ENCODE measurements at regions not wholly inside any gene's neighbourhood (a gene's known extent, or its start where the extent isn't known, plus 50 kb on each side); places are given as distances from the start of the nearest gene placed in this dataset.

- no peaks in the 10 kb centered on the region for H3K4me1 Mint-ChIP-seq
- ATAC-seq (peak; percentile 12), DNase-seq (ENCODE audit: low spot score in 2 of 2) (peak in 1 of 2 donors; percentile 10)
- no peaks in the 10 kb centered on the region for H3K9me3 Mint-ChIP-seq
- no peak overlapping the region for H3K4me3 Mint-ChIP-seq
- no peaks in the 10 kb centered on the region for H3K36me3 Mint-ChIP-seq
- H3K27ac Mint-ChIP-seq: no peak overlapping the region
These were observed 500.2 kb upstream of the HS6ST1 start for GRCh38 chr2:128818704-128819491.

GRCh38 chr2:128820452-128820851, 501.8 kb upstream of the HS6ST1 start:
- H3K27ac Mint-ChIP-seq: no peak overlapping the region
- H3K4me1 Mint-ChIP-seq: no peaks in the 10 kb centered on the region

GRCh38 chr2:128821010-128821409, 502.3 kb upstream of the HS6ST1 start:
- no peak overlapping the region for H3K4me3 Mint-ChIP-seq
- DNase-seq (ENCODE audit: low spot score in 2 of 2) (no peak), ATAC-seq (no peak)
- H3K9me3 Mint-ChIP-seq: no peaks in the 10 kb centered on the region
- H3K36me3 Mint-ChIP-seq: no peaks in the 10 kb centered on the region
- H3K27ac Mint-ChIP-seq: no peak overlapping the region
- no peaks in the 10 kb centered on the region for H3K4me1 Mint-ChIP-seq

More at GRCh38 chr2:128820452-128820851, 501.8 kb upstream of the HS6ST1 start:
- DNase-seq (ENCODE audit: low spot score in 2 of 2) (no peak), ATAC-seq (no peak)
- H3K9me3 Mint-ChIP-seq: no peaks in the 10 kb centered on the region
- H3K4me3 Mint-ChIP-seq: no peak overlapping the region
- no peaks in the 10 kb centered on the region for H3K36me3 Mint-ChIP-seq

- Mint-ChIP-seq H3K27ac (no peak overlapping the region), H3K9me3 (no peaks in the 10 kb centered on the region), H3K4me3 (no peak overlapping the region), H3K4me1 (no peaks in the 10 kb centered on the region), H3K36me3 (no peaks in the 10 kb centered on the region)
- DNase-seq (ENCODE audit: low spot score in 2 of 2): no peak
- ATAC-seq: no peak
These were observed 514.4 kb upstream of the HS6ST1 start for GRCh38 chr2:128832946-128833663.

GRCh38 chr2:128833664-128834027, 515.0 kb upstream of the HS6ST1 start:
- Mint-ChIP-seq H3K4me1 (no peaks in the 10 kb centered on the region), H3K9me3 (no peaks in the 10 kb centered on the region), H3K4me3 (no peak overlapping the region), H3K27ac (no peak overlapping the region), H3K36me3 (no peaks in the 10 kb centered on the region)
- ATAC-seq (no peak), DNase-seq (ENCODE audit: low spot score in 2 of 2) (no peak)

- Mint-ChIP-seq H3K27ac (no peak overlapping the region), H3K4me3 (no peak overlapping the region)
- peak; percentile 17 for ATAC-seq
These were observed 515.7 kb upstream of the HS6ST1 start for GRCh38 chr2:128834207-128834879.

GRCh38 chr2:128834880-128835252, 516.2 kb upstream of the HS6ST1 start:
- H3K9me3 Mint-ChIP-seq: no peaks in the 10 kb centered on the region
- H3K4me1 Mint-ChIP-seq: no peaks in the 10 kb centered on the region
- no peak for DNase-seq (ENCODE audit: low spot score in 2 of 2)
- H3K36me3 Mint-ChIP-seq: no peaks in the 10 kb centered on the region
- ATAC-seq: peak; percentile 9
- no peak overlapping the region for H3K4me3 Mint-ChIP-seq
- no peak overlapping the region for H3K27ac Mint-ChIP-seq

More at GRCh38 chr2:128834207-128834879, 515.7 kb upstream of the HS6ST1 start:
- H3K36me3 Mint-ChIP-seq: no peaks in the 10 kb centered on the region
- H3K4me1 Mint-ChIP-seq: no peaks in the 10 kb centered on the region
- no peak for DNase-seq (ENCODE audit: low spot score in 2 of 2)
- no peaks in the 10 kb centered on the region for H3K9me3 Mint-ChIP-seq

GRCh38 chr2:128835342-128835855, 516.7 kb upstream of the HS6ST1 start:
- ATAC-seq (peak; percentile 12), DNase-seq (ENCODE audit: low spot score in 2 of 2) (no peak)
- H3K4me1 Mint-ChIP-seq: no peaks in the 10 kb centered on the region
- H3K4me3 Mint-ChIP-seq: no peak overlapping the region
- H3K27ac Mint-ChIP-seq: no peak overlapping the region
- no peaks in the 10 kb centered on the region for H3K9me3 Mint-ChIP-seq
- no peaks in the 10 kb centered on the region for H3K36me3 Mint-ChIP-seq

- no peaks in the 10 kb centered on the region for H3K36me3 Mint-ChIP-seq
- no peaks in the 10 kb centered on the region for H3K4me1 Mint-ChIP-seq
- DNase-seq (ENCODE audit: low spot score in 2 of 2) (no peak), ATAC-seq (peak; percentile 6)
- no peaks in the 10 kb centered on the region for H3K9me3 Mint-ChIP-seq
- H3K4me3 Mint-ChIP-seq: no peak overlapping the region
- H3K27ac Mint-ChIP-seq: no peak overlapping the region
These were observed 517.3 kb upstream of the HS6ST1 start for GRCh38 chr2:128835974-128836373.

GRCh38 chr2:128836559-128837100, 518.0 kb upstream of the HS6ST1 start:
- Mint-ChIP-seq H3K9me3 (no peaks in the 10 kb centered on the region), H3K4me3 (no peak overlapping the region), H3K27ac (no peak overlapping the region), H3K36me3 (no peaks in the 10 kb centered on the region), H3K4me1 (no peaks in the 10 kb centered on the region)
- DNase-seq (ENCODE audit: low spot score in 2 of 2): no peak
- no peak for ATAC-seq

- DNase-seq (ENCODE audit: low spot score in 2 of 2): no peak
- H3K27ac Mint-ChIP-seq: no peak overlapping the region
- H3K4me1 Mint-ChIP-seq: no peaks in the 10 kb centered on the region
- H3K36me3 Mint-ChIP-seq: no peaks in the 10 kb centered on the region
- no peak for ATAC-seq
- no peak overlapping the region for H3K4me3 Mint-ChIP-seq
- no peaks in the 10 kb centered on the region for H3K9me3 Mint-ChIP-seq
These were observed 519.6 kb upstream of the HS6ST1 start for GRCh38 chr2:128838244-128838643.

GRCh38 chr2:128841803-128842202, 523.1 kb upstream of the HS6ST1 start:
- Mint-ChIP-seq H3K27ac (no peak overlapping the region), H3K4me3 (no peak overlapping the region), H3K9me3 (peaks cover 3% of the 10 kb centered on the region), H3K36me3 (no peaks in the 10 kb centered on the region), H3K4me1 (no peaks in the 10 kb centered on the region)
- DNase-seq (ENCODE audit: low spot score in 2 of 2) (no peak), ATAC-seq (no peak)

GRCh38 chr2:128867311-128867710, 548.6 kb upstream of the HS6ST1 start:
- Mint-ChIP-seq H3K4me1 (no peaks in the 10 kb centered on the region), H3K36me3 (no peaks in the 10 kb centered on the region)

GRCh38 chr2:128867936-128868636, 549.4 kb upstream of the HS6ST1 start:
- peaks cover 2% of the 10 kb centered on the region for H3K9me3 Mint-ChIP-seq
- DNase-seq (ENCODE audit: low spot score in 2 of 2) (no peak), ATAC-seq (no peak)
- H3K4me1 Mint-ChIP-seq: no peaks in the 10 kb centered on the region
- H3K27ac Mint-ChIP-seq: no peak overlapping the region
- no peaks in the 10 kb centered on the region for H3K36me3 Mint-ChIP-seq
- H3K4me3 Mint-ChIP-seq: no peak overlapping the region

More at GRCh38 chr2:128867311-128867710, 548.6 kb upstream of the HS6ST1 start:
- Mint-ChIP-seq H3K27ac (no peak overlapping the region), H3K9me3 (peaks cover 2% of the 10 kb centered on the region), H3K4me3 (no peak overlapping the region)
- DNase-seq (ENCODE audit: low spot score in 2 of 2): no peak
- ATAC-seq: no peak

Data from stimulated activated effector memory CD8-positive, alpha-beta T cell treated with anti-CD3 and anti-CD28 coated beads, Interleukin-12 subunit alpha, Interleukin-12 subunit beta, amount 100 ng/mL, for 72 hours (primary cell).